HCT116 (cell line): ENCODE measurements at regions not wholly inside any gene's neighbourhood (a gene's known extent, or its start where the extent isn't known, plus 50 kb on each side); places are given as distances from the start of the nearest gene placed in this dataset.

Source experiments
- ATAC-seq: fragments of 200-7000 bp; cut with Tn5 transposase; 2 replicates; pipeline ENCODE4 v1.9.1; 2020; ENCODE audit warnings: mild to moderate bottlenecking, moderate library complexity
- BruUV-seq: library from RNA; stranded (reverse); fragments of 400-500 nt; replicated peaks from 2 replicates; lab custom pipeline; 2021; lab: Mats Ljungman, UMichigan
- CTCF ChIA-PET: fragments of 300-600 bp; sonication (Branson Sonifier 250); formaldehyde crosslinking; loops from one replicate; lab custom pipeline; 2021; ENCODE audit warnings: antibody characterized with exemption; lab: Charles Lee
- POLR2A ChIA-PET: fragments of 300-600, 350-600 bp; sonication (Branson Sonifier 250); formaldehyde crosslinking; loops from one replicate; lab custom pipeline; 2021; ENCODE audit warnings: antibody characterized with exemption; lab: Charles Lee
- RAD21 ChIA-PET, 2 experiments: fragments of 300-600 bp; sonication (Branson Sonifier 250); formaldehyde crosslinking; loops; one replicate each; lab custom pipeline; 2023; ENCODE audit warnings: low total read pairs in 2 of 2; ENCODE audit not compliant: uncharacterized antibody in 2 of 2, unreplicated experiment in 2 of 2, low non-redundant PET in 1 of 2; lab: Charles Lee
- DNase-seq: peaks from one replicate; pipeline ENCODE4 v3.0.0-alpha.2; 2010; ENCODE audit warnings: low read depth, low spot score
- H2AFZ ChIP-seq: fragments of 200-600 bp; shearing (Covaris generic), sonication (generic); 2 replicates; pipeline ENCODE4 v1.6.1; 2017; ENCODE audit warnings: low read depth, mixed run types, mixed read lengths, antibody characterized with exemption, low read length; ENCODE audit not compliant: poor library complexity, severe bottlenecking
- H3K27ac ChIP-seq: 2 replicates; pipeline ENCODE4 v1.5.1; 2012; ENCODE audit warnings: low read depth, low read length
- H3K27me3 ChIP-seq: fragments of 200-600 bp; sonication (generic); 2 replicates; pipeline ENCODE4 v1.6.1; 2016; ENCODE audit warnings: mixed run types, low read length, mixed read lengths; ENCODE audit not compliant: insufficient read depth
- H3K36me3 ChIP-seq, 2 experiments: fragments of 200-500 bp in 1 of 2; fragments of 200-600 bp in 1 of 2; sonication (Bioruptor generic) in 1 of 2; sonication (generic) in 1 of 2; 2 replicates each; pipeline versions ENCODE4 v1.5.1 to v1.6.1; 2014 to 2016; ENCODE audit warnings: low read length in 2 of 2, inconsistent platforms in 1 of 2, mixed read lengths in 1 of 2, mixed run types in 1 of 2; ENCODE audit not compliant: insufficient read depth in 2 of 2, control insufficient read depth in 1 of 2
- H3K4me1 ChIP-seq, 2 experiments: fragments of 200-600 bp in 1 of 2; sonication (generic) in 1 of 2; 2 replicates each; pipeline versions ENCODE4 v1.5.1 to v1.6.1; 2012 to 2017; ENCODE audit warnings: low read length in 2 of 2, inconsistent platforms in 1 of 2, mild to moderate bottlenecking in 1 of 2, mixed read lengths in 1 of 2, mixed run types in 1 of 2, moderate library complexity in 1 of 2; ENCODE audit not compliant: insufficient read depth in 2 of 2, control insufficient read depth in 1 of 2
- H3K4me2 ChIP-seq: fragments of 200-600 bp; sonication (generic); 2 replicates; pipeline ENCODE4 v1.6.1; 2017; ENCODE audit warnings: mixed run types, low read length, mixed read lengths
- H3K4me3 ChIP-seq, 2 experiments: fragments of 200-600 bp in 1 of 2; sonication (generic) in 1 of 2; replicated peaks in 1 of 2; 2 replicates each; pipeline ENCODE4 v1.5.1; 2011 to 2016; ENCODE audit warnings: low read length in 2 of 2, control low read depth in 1 of 2, low read depth in 1 of 2, mild to moderate bottlenecking in 1 of 2, mixed read lengths in 1 of 2, mixed run types in 1 of 2
- H3K79me2 ChIP-seq: fragments of 200-600 bp; sonication (generic); 2 replicates; pipeline ENCODE4 v1.6.1; 2017; ENCODE audit warnings: mild to moderate bottlenecking, mixed run types, low read length, moderate library complexity, mixed read lengths; ENCODE audit not compliant: insufficient read depth
- H3K9ac ChIP-seq: fragments of 200-600 bp; sonication (generic); 2 replicates; pipeline ENCODE4 v1.6.1; 2016; ENCODE audit warnings: low read length, mixed read lengths
- H3K9me2 ChIP-seq: fragments of 200-600 bp; sonication (generic), shearing (Covaris generic); 2 replicates; pipeline ENCODE4 v1.6.1; 2017; ENCODE audit warnings: mixed run types, mild to moderate bottlenecking, moderate library complexity; ENCODE audit not compliant: insufficient read depth
- H3K9me3 ChIP-seq, 2 experiments: fragments of 200-500 bp in 1 of 2; fragments of 200-600 bp in 1 of 2; sonication (Bioruptor generic) in 1 of 2; sonication (generic) in 1 of 2; 2 replicates each; pipeline ENCODE4 v1.6.1; 2014 to 2017; ENCODE audit warnings: low read length in 2 of 2, mixed read lengths in 2 of 2, inconsistent platforms in 1 of 2, low read depth in 1 of 2, mild to moderate bottlenecking in 1 of 2, mixed run types in 1 of 2, moderate library complexity in 1 of 2; ENCODE audit not compliant: control insufficient read depth in 1 of 2, insufficient read depth in 1 of 2
- H4K20me1 ChIP-seq: fragments of 200-600 bp; sonication (generic), shearing (Covaris generic); 2 replicates; pipeline ENCODE4 v1.6.1; 2017; ENCODE audit warnings: mixed run types, mild to moderate bottlenecking, moderate library complexity; ENCODE audit not compliant: insufficient read depth
- ATF3 ChIP-seq: IDR thresholded peaks from 2 replicates; pipeline ENCODE4 v1.6.1; 2012
- CBX3 ChIP-seq: IDR thresholded peaks from 2 replicates; pipeline ENCODE4 v1.6.1; 2012; ENCODE audit warnings: low read depth
- CEBPB ChIP-seq: IDR thresholded peaks from 2 replicates; pipeline ENCODE4 v1.6.1; 2012; ENCODE audit warnings: low read depth
- CTCF ChIP-seq, 3 experiments: fragments of 200-600 bp in 1 of 3; sonication (generic) in 1 of 3; IDR thresholded peaks in 2 of 3; conservative IDR thresholded peaks in 1 of 3; 2 replicates each; pipeline ENCODE4 v1.5.1; 2012 to 2017; ENCODE audit warnings: low read depth in 2 of 3, low read length in 2 of 3, antibody characterized with exemption in 1 of 3, borderline replicate concordance in 1 of 3, control low read depth in 1 of 3, mild to moderate bottlenecking in 1 of 3, mixed read lengths in 1 of 3, mixed run types in 1 of 3, moderate library complexity in 1 of 3; ENCODE audit not compliant: insufficient read depth in 1 of 3
- EGR1 ChIP-seq: IDR thresholded peaks from 2 replicates; pipeline ENCODE4 v1.6.1; 2012; ENCODE audit warnings: low read depth
- ELF1 ChIP-seq: IDR thresholded peaks from 2 replicates; pipeline ENCODE4 v1.6.1; 2012; ENCODE audit warnings: low read depth, borderline replicate concordance
- EZH2 ChIP-seq: fragments of 200-600 bp; sonication (generic); IDR thresholded peaks from 2 replicates; pipeline ENCODE4 v1.6.1; 2017; ENCODE audit warnings: antibody characterized with exemption, mixed run types
- EZH2phosphoT487 ChIP-seq: fragments of 200-600 bp; IDR thresholded peaks from 2 replicates; pipeline ENCODE4 v1.6.1; 2018; ENCODE audit warnings: antibody characterized with exemption, borderline replicate concordance
- JUND ChIP-seq: IDR thresholded peaks from 2 replicates; pipeline ENCODE4 v1.6.1; 2012
- MAX ChIP-seq: IDR thresholded peaks from 2 replicates; pipeline ENCODE4 v1.6.1; 2012
- POLR2A ChIP-seq: IDR thresholded peaks from 2 replicates; pipeline ENCODE4 v1.7.0; 2011; ENCODE audit warnings: borderline replicate concordance; ENCODE audit not compliant: insufficient read depth, insufficient read length; ENCODE audit errors: extremely low read depth
- POLR2AphosphoS5 ChIP-seq: IDR thresholded peaks from 2 replicates; pipeline ENCODE4 v1.6.1; 2011; ENCODE audit warnings: mild to moderate bottlenecking, low read depth, low read length, moderate library complexity
- RAD21 ChIP-seq: IDR thresholded peaks from 2 replicates; pipeline ENCODE4 v1.6.1; 2012; ENCODE audit warnings: low read depth, mild to moderate bottlenecking
- SIN3A ChIP-seq: IDR thresholded peaks from 2 replicates; pipeline ENCODE4 v1.6.1; 2012; ENCODE audit warnings: low read depth
- SP1 ChIP-seq: IDR thresholded peaks from 2 replicates; pipeline ENCODE4 v1.6.1; 2012; ENCODE audit warnings: low read depth
- TCF7L2 ChIP-seq: IDR thresholded peaks from 2 replicates; pipeline ENCODE4 v1.7.0; 2011; ENCODE audit warnings: borderline replicate concordance, inconsistent platforms; ENCODE audit not compliant: insufficient read depth, insufficient read length; ENCODE audit errors: extremely low read depth
- YY1 ChIP-seq: IDR thresholded peaks from 2 replicates; pipeline ENCODE4 v1.6.1; 2011; ENCODE audit warnings: low read length, low read depth, moderate library complexity, mild to moderate bottlenecking; ENCODE audit not compliant: insufficient replicate concordance; ENCODE audit errors: extremely low read depth
- ZBTB33 ChIP-seq: IDR thresholded peaks from 2 replicates; pipeline ENCODE4 v1.6.1; 2011; ENCODE audit warnings: mild to moderate bottlenecking, low read length, moderate library complexity; ENCODE audit not compliant: insufficient replicate concordance; ENCODE audit errors: extremely low read depth
- ZFX ChIP-seq: fragments of 450-650 bp; IDR thresholded peaks from 2 replicates; pipeline ENCODE4 v1.6.1; 2017
- ZNF274 ChIP-seq: fragments of 200-500 bp; sonication (Bioruptor generic); IDR thresholded peaks from 2 replicates; pipeline ENCODE4 v1.6.1; 2014; ENCODE audit warnings: mild to moderate bottlenecking, low read depth, low read length, inconsistent platforms
- intact Hi-C: fragments of 100-400 bp; cut with micrococcal nuclease; formaldehyde crosslinking; loops from 2 replicates; pipeline ENCODE4 v1.10.0; 2022

- TF ChIP-seq SP1: no peak
- TF ChIP-seq ZNF274: no peak
- TF ChIP-seq ELF1: no peak
- TF ChIP-seq SIN3A: no peak
- TF ChIP-seq EZH2: no peak
- TF ChIP-seq POLR2AphosphoS5: no peak
- no peak for TF ChIP-seq RAD21
- no peak for TF ChIP-seq ZFX
- TF ChIP-seq CBX3: no peak
- no peak for TF ChIP-seq ATF3
- TF ChIP-seq EGR1: no peak
- TF ChIP-seq YY1: no peak
- TF ChIP-seq ZBTB33: no peak
- TF ChIP-seq JUND: no peak
Observed at GRCh38 chrX:118255921-118256320, 90.0 kb upstream of the WDR44 start (continued).

- BruUV-seq: no TSS peak
- no peak for ATAC-seq
- Histone ChIP-seq H3K9ac (no peak overlapping the region), H3K4me3 (no peak overlapping the region), H4K20me1 (no peaks in the 10 kb centered on the region), H3K79me2 (no peaks in the 10 kb centered on the region), H2AFZ (no peak overlapping the region), H3K27me3 (no peaks in the 10 kb centered on the region), H3K9me2 (no peaks in the 10 kb centered on the region), H3K9me3 (no peaks in the 10 kb centered on the region), H3K27ac (no peak overlapping the region), H3K36me3 (no peaks in the 10 kb centered on the region), H3K4me1 (no peaks in the 10 kb centered on the region), H3K4me2 (no peak overlapping the region)
- ChIA-PET CTCF (no interaction called here), POLR2A (no interaction called here), RAD21 (no interaction called here)
- no peak for DNase-seq
- intact Hi-C loops: loop anchor here (10.0 kb wide), 1 partner anchor 1773 kb away; no protein-coding TSS in a partner anchor
- no peak for TF ChIP-seq CTCF (IDR thresholded peaks at IDR 0.05 in 2 of 3, conservative IDR thresholded peaks at IDR 0.05 in 1 of 3; ENCODE audit: borderline replicate concordance in 1 of 3, insufficient read depth in 1 of 3, low read depth in 2 of 3, low read length in 2 of 3)
- no peak for TF ChIP-seq SIN3A
- TF ChIP-seq POLR2A: no peak
- TF ChIP-seq YY1: no peak
- TF ChIP-seq MAX: no peak
- no peak for TF ChIP-seq SP1
- TF ChIP-seq JUND: no peak
- no peak for TF ChIP-seq RAD21
- TF ChIP-seq EGR1: no peak
- no peak for TF ChIP-seq CEBPB
- TF ChIP-seq EZH2phosphoT487: no peak
- no peak for TF ChIP-seq TCF7L2
Observed at GRCh38 chrX:118257781-118258180, 88.1 kb upstream of the WDR44 start.
